Brain pericyte (primary cell): ENCODE measurements at regions not wholly inside any gene's neighbourhood (a gene's known extent, or its start where the extent isn't known, plus 50 kb on each side); places are given as distances from the start of the nearest gene placed in this dataset.
"Not testable (repeated sequence)": the region's sequence is repeated elsewhere in the genome, so short reads cannot be mapped to it uniquely, and the experiment has no call there.

Experiments used
- DNase-seq: peaks from one replicate; pipeline ENCODE4 v3.0.0-alpha.2; 2012; ENCODE audit warnings: low read depth, low spot score

- no peak for DNase-seq
These were observed 2702.5 kb downstream of the PCDH7 start for GRCh38 chr4:33422656-33423055.

GRCh38 chr4:33425936-33426335 lies 2705.8 kb downstream of the PCDH7 start:
- no peak for DNase-seq

DNA sequence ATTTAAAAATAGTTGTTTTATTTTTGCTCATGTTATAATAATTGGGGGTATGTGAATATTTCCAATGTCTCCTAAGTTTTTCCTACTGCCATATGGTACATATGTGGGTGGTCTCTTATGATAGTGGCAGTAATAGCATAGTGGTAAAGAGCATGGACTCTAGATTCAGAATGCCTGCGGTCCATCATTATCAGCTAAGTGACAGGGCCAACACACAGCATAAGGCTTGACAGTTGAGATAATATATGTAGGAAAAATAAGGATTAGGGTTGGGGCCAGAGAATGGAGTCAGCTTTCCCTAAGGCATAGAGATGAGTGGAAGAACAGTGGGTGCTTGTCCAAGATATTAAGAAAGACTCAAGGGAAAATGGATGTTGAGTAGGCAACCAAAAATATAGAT lies 2707.5 kb downstream of the PCDH7 start:
- no peak for DNase-seq

- DNase-seq, result no peak
These were observed 2709.8 kb downstream of the PCDH7 start for GRCh38 chr4:33429971-33430370.

- no peak for DNase-seq
These were observed 2717.2 kb downstream of the PCDH7 start for GRCh38 chr4:33437406-33437805.

DNA sequence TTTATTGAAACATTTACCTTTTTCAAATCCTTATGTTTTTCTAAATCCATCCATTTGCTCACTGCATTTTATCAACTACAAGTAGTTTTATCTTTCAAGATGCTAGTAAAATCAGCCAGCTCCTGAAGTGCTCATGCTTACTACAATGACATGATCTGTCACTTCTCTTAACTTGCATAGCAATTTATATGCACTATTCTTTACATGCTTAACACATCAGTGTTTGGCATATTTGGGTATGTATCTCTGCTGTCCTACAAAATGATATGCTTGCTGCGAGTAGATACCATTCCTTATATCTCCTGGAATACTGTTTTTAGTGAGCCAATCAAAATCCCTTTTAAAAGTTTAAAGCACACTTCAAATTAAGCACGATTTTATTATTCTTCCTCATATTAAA lies 2726.8 kb downstream of the PCDH7 start:
- DNase-seq, result no peak

GRCh38 chr4:33448948-33449347 lies 2728.8 kb downstream of the PCDH7 start:
- DNase-seq, result no peak

DNA sequence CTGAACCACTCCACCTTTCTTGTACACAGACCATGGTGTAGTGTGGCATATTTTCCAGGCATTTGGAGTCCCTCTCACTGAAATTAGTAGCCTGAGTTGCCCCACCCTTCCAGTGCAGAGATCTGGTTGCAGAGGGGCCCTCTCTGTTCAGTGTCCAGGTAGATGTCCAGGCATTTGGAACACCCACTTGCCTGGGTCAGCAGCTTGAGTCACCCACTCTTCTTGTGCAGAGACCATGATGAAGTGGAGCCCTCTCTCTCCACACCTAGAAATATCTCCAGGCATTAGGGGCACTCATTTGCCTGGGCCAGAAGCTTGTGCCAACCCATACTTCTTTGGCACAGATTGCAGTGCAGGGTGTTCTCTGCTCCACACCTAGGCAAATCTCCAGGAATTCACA lies 2733.3 kb downstream of the PCDH7 start:
- no peak for DNase-seq

DNA sequence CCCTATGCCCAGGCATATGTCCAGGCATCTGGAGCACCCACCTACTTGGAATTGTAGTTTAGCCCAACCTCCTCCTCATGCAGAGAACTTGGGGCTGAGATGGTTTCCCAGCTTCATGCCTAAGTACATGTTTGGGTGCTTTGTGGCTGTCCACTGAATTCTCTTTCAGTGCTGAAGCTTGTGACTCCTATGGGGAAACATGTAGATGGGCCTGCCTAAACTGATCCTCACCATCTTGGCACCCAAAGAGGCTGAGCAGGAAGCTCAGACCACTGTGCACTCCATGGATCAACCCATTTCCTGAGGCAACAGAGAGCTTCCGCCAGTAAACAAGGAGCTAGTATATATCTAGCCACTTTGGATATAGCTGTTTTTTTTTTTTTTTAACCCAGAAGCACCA lies 2733.7 kb downstream of the PCDH7 start:
- no peak for DNase-seq

- no peak for DNase-seq
These were observed 2745.4 kb downstream of the PCDH7 start for GRCh38 chr4:33465565-33465964.

GRCh38 chr4:33467291-33467690 lies 2747.1 kb downstream of the PCDH7 start:
- no peak for DNase-seq

- no peak for DNase-seq
These were observed 2750.6 kb downstream of the PCDH7 start for GRCh38 chr4:33470805-33471204.

- DNase-seq, result no peak
These were observed 2757.5 kb downstream of the PCDH7 start for GRCh38 chr4:33477715-33478114.

DNA sequence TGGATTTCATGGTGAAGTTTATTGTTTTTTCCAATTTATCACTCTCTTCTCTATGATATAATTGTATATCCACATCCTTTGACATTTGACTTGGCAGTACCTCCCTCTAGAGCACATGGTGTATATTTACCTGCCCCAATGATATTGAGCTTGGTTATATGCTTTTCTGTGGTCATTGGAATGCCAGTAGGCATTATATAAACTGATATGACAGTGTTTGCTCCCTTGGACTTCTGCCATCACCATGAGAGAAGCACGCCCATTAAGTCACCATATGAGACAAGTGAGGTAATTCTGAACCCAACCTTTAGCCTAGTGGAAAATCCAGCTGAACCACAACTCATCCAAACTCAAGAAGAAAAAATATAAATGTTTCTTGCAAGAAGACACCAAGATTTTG lies 2761.5 kb downstream of the ARAP2 start:
- DNase-seq, result no peak

DNA sequence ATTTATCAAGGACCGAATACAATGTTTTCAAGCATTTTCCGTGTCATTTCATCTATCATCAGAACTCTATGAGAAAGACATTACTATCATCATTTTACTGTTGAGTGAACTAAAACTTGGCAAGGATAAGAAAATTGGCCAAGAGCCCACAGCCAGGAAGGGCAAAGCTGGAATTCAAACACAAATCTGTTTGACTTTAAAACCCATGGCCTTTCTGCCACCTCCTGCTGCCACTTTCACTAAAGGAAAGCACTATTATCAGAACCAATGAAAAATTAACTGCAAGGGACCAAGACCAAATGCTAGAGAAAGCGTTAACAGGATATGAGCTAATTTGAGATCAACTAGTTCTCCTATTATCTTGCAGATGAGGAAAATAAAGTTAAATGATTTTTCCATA lies 2759.2 kb downstream of the ARAP2 start:
- no peak for DNase-seq

GRCh38 chr4:33493231-33493630 lies 2751.1 kb downstream of the ARAP2 start:
- no peak for DNase-seq

DNA sequence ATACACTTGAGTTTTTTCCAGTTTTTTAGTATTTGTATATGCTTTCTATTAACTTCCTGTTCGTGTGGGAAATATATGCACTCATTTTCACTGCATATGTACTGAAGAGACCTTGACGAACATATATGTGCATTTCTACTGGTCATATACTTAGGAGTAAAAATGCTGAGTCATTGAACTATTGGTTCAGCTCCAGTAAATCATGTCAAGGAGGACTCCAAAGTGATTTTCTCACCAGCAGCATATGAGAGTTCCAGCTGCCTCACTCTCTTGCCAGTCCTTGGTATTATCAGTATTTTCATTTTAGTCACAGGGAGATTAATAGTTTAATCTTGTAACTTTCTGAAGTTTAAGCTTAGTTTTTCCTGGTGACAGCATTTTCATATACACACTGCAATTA lies 2750.2 kb downstream of the ARAP2 start:
- no peak for DNase-seq

DNA sequence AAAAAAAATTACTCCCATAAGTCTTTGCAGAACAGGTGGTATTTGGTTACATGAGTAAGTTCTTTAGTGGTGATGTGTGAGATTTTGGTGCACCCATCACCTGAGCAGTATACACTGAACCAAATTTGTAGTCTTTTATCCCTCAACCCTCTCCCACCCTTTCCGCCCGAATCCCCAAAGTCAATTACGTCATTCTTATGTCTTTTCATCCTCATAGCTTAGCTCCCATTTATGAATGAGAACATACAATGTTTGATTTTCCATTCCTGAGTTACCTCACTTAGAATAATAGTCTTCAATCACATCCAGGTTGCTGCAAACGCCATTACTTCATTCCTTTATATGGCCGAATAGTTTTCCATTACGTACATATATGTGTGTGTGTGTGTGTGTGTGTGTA lies 2742.7 kb downstream of the ARAP2 start:
- DNase-seq, result not testable (repeated sequence)

- DNase-seq, result no peak
These were observed 2731.9 kb downstream of the ARAP2 start for GRCh38 chr4:33512397-33512796.

- DNase-seq, result no peak
These were observed 2725.5 kb downstream of the ARAP2 start for GRCh38 chr4:33518856-33519255.

DNA sequence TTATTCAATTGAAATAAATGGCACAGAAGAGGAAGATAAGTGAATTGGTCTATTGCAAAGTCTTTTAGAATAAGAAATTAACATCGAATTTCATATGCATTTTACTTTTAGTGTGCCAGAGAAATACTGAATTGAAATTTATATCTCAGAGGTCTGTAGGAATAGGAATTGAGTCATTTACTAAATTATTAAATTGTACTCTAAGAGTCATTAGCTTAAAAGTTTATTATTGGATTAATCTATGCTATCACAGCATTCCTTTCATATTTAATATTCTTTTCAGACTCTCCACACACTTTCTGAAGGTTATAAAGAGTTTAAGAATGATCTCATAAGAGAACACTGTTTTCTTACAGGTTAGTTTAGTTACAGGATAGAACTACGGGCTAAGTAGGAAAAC lies 2711.5 kb downstream of the ARAP2 start:
- no peak for DNase-seq

DNA sequence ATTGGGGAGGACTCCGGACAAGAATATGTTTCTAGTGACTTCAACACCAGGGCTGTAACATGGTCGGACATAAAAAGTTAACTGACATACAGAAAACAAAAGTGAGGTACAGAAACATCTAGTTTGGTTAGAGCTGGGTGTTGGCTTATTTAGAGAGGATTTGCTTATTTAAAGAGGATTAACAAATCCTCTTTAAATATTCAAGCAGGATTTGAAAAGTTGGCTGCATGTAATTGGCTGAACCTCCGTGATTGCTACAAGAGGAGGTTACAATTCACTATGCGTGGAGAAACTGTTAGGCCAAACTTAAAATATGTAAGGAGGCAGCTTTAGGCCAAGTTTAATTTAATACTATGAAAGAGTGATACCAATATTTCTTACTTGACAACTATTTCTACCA lies 2707.4 kb downstream of the ARAP2 start:
- DNase-seq, result no peak

GRCh38 chr4:33537527-33537926 lies 2706.8 kb downstream of the ARAP2 start:
- DNase-seq, result no peak

DNA sequence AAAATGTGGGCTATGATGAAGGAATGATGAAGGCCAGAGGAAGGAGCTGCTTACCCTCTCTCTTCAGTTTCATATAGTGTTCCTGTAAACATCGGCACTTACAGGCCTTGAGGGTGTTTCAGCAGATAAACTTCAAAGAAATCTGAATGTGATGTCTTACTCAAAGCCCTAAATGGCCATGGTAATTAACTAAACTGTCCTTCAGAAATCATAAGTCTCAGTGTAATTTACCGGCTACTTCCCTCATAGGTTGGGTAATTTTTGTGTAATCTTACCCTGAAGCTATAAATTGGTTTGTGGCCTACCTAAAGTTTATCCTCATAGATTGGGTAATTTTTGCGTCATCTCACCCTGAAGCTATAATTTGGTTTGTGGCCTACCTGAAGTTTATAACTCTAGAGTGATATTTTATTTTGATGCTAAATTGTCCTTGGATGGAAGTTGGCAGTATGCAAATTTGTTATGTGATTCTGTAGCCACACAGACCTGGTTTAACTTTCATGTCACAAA lies 2700.3 kb downstream of the ARAP2 start:
- DNase-seq, result no peak

GRCh38 chr4:33551244-33551643 lies 2693.1 kb downstream of the ARAP2 start:
- DNase-seq, result no peak
